ENCODE measurements at regions not wholly inside any gene's neighbourhood (a gene's known extent, or its start where the extent isn't known, plus 50 kb on each side); places are given as distances from the start of the nearest gene placed in this dataset.
"Not testable (repeated sequence)": the region's sequence is repeated elsewhere in the genome, so short reads cannot be mapped to it uniquely, and the experiment has no call there.

DNA sequence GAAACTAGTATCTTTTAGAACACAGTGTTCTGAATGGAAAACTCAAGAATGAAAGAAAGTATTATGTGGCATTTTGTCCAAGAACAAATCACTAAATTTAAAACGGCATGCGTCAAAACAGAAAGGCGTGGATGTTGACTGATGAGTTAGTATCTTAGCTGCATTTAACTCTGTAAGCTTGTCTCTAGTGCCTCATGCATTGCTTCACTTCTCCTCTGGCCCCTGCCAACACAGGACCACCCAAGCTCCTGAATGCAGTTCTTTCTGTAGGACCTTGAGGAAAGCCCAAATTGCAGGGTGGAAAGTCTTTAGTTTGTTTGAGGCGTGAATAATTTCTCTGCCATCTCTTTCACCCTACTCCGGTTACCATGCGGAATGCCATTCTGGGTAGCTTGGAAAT, 632.2 kb downstream of the COL12A1 start:
- DNase-seq = no peak

DNA sequence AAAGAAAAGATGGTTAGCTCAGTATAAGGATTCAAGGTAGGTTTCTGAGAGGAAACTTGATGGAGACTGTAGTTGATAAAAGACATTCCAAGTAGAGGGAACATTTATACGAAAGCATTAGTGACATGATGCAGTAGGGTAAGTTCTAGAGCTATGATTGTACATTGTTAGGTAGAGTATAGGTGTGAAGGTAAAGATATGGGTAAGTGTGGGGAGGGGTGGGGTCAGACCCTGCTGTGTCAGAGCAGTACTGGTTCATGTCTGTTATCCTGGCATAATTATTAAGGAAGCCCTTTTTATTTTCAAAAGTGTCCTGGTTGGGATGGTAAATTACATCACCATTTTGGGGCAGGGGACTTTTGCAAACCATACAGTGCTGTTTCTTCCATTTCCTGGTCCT, 635.8 kb downstream of the COL12A1 start:
- DNase-seq = no peak

DNA sequence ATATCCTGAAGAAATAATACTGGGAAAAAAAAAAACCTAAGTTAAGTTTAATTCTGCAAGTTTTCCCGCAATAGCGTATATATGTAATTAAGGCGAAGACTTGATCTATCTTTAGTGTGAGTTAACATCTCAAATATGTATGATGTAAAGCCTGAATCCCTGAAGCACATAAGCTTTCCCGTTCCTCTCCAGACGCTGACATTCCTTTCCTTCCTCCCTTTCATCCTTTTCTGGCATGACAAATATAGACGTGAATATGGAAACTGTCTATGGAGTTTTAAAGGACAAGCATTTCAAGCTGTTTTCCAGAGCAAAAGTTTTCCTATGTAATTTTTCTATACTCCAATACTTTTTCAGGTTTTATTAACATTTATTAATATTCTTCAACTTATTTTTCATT, 637.0 kb downstream of the COL12A1 start:
- DNase-seq = no peak

DNA sequence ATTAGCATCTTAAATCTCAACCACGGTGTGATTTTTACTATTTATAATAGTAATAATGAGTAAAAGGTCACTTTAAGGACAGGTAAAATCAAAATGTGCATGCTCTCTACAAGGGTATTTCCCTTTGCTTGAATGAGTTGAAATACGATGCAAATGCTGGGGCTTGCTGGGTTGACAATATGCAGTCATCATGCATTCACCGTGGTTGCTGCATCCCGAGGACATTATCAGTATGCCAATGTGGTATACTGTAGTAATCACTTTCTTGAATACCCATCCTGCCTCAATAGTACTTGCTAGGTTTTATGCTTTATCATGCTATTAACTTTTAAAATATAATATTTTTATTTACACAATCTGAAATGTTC, 637.9 kb downstream of the COL12A1 start:
- DNase-seq = not testable (repeated sequence)

DNA sequence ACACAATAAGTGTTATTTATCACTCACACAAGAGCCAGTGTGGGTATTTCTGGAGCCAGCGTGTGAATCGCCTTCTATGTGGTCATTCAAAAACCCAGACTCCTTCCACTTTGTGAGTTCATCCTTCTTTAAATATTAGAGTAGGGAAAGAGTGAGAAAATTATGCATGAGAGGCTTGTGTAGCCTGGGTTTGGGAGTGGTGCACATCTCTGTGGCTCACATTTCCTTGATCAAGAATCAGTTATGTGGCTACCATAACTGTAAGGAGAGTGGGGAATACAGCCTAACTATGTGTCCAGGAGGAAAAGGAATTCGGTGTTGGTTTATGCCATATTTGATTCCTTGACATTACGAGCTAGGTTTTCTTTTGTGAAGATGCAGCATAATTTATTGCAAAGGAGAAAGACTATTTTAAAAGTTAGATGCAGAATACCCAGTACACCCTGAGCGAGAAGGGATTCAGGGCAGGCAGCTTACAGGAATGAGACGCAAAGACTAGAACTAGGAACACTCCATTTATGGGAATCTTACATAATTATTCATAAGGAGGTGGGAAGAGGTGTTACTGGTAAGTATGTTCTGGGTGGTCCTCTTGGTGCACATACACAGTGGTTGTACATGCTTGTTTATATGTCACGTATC, 638.5 kb downstream of the COL12A1 start:
- no peak for DNase-seq

DNA sequence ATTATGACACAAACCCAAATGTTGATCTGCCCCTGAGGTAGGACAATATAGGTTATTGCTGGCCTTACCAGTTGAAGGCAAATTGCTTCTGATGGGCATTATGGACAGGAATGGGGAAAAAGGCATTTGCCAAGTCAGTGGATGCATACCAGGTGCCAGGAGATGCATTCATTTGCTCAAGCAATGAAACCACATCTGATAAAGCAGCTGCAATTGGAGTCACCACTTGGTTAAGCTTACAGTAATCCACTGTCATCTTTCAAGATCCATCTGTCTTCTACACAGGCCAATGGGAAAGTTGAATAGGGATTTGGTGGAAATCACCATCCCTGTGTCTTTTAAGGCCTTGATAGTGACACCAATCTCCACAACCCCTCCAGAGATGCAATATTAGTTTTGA, 648.6 kb downstream of the COL12A1 start:
- DNase-seq = no peak

DNA sequence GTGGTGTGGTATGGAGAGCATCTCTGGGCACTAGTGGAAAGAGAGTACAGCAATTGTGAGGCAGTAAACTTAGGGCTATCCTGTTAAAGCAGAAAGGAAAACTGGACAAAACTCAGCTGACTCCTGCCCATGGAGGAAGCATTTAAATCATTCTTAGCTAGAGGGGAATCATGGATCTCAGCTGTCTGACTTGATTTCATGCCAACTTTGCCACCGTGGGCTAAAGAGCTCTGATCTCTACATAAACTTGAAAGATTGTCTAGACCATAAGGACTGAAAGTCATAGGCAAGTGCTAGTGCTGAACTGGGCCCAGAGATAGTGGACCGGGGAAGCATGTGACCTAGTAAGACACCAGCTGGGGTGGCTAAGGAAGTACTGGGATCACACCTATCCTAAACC, 651.8 kb downstream of the COL12A1 start:
- no peak for DNase-seq

DNA sequence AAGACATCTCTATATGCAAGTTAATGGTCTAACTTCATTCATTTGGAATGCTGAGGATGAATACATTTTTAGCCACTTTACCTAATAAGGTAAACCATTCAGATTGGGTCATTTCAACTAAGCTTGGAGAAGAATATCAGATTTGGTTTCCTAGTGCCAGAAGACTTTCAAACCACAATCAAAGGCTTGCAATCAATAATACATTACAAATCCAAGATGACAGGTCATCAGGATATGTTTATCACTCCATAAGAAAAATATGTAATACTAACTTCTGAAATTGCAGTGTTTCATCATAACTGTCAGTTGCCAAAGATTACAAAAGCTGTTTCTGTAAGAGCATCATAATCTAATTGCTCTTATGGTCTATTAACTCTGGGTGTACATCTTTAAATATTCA, 654.0 kb downstream of the COL12A1 start:
- no peak for DNase-seq

DNA sequence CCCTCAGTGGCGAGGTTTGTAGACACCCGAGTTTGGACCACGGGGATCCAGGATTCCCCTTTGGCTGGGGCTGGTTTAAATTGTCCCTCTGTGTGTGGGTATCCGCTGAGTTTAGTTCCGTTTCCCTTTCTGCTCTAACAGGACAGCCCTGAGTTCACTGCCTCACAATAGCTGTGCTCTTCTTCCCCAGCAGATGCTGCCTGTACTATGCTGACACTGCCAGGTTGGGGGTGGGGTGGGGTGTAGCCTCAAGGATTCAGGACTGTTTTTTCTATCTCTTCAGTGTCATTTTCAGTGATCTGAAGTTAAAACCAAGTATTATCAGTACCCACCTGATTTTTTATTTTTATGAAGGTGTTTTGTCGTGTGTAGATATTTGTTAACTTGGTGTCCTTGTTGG, 655.0 kb downstream of the COL12A1 start:
- no peak for DNase-seq

DNA sequence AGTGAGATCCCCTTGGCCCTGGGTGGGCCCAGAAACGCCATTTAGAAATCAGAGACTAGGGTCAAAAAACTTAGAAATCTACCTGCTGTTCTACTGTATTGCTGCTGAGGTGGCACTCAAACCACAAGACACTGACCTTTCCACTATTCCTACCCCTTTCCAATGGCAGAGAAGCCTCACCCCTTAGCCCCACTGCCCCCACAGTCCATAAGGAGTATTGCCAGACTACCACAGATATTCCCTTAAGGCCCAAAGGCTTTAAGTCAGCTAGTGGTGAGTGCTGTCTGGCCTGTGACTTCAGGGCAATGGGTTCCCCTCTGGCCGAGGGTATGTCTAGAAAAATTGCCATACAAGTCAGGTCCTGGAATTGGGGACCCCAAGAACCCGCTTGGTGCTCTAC, 656.1 kb downstream of the COL12A1 start:
- DNase-seq = no peak

DNA sequence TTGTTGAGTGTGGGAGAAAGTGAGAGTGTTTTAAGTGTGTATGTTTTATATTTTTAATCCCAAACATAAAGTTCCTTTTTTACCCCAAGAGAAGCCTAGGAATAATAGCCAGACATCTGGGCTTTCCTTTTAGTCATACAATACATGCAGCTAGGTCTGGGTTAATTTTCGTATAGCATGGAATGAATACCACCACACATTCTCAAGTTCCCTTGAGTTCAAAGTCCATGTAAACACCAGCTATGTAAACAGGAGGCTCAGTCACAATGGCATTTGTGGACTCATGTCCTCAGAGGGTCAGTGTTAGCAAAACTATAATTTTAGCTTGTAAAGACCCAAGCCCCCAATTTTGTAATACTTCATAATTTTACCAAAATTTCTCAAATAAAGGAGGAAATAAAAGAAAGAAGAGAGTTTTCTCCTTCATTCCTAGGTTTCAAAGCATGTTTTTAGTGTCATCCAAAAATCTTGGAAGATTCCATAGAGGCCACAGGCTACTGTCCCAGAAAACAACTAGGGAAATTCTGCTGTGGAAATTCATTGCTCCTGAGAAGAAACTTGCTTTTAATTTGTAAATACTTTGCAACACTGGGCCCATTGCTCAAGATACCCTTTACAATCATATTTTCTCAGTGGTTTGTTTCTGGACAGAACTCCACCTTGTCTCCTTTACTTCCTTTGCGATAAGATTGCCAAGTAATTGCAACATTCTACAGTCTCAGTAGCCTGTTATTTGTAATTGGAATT, 671.2 kb downstream of the COL12A1 start:
- DNase-seq = no peak

DNA sequence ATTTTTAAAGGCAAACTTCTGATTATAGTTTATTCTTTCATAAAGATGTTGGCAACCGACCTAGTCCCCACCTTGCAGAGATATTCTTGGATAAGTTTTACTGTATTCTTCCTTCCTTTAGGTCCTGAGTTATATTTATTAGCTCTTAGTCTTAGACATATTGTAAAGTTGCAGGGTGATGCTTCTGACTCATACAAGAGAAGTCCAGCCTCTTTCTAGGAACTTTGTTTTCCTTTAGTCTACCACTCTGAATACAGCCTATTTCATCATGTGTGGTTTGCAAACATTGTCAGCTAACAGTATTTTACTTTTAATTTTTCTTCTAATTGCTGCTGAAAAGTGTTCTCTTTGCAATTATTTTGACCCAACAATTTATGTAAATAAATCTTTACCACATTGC, 686.7 kb downstream of the COL12A1 start:
- DNase-seq = no peak

DNA sequence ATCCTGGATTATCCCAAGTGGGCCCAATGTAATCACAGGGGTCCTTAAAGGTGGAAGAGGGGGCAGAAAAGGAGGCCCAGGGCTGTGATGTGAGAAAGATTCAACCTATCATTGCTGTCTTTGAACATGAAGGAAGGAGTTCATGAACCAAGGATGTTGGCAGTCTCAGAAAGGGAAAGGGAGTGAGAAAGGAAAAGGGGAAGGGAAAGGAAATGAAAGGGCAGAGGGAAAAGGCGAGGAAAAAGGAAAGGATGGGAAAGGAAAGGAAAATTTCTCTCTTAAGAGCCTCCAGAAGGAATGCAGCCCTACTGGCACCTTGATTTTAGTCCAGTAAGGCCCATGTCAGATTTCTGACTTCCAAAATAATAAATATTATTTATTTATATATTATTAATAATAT, 687.8 kb downstream of the COL12A1 start:
- DNase-seq = no peak

DNA sequence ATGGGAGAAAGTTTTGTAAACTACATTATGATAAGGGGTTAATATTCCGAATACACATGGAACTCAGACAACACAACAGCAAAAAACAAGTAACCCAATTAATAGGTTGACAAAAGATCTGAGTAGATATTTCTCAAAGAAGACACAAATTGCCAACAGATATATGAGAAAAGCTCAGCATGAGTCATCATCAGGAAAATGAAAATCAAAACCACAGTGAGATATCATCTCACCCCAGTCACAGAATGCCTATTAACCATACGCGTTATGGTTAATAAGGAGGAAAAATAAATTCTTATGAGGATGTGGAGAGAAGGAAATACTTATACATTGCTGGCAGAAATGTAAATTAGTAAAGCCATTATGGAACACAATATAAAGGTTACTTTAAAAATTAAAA, 695.0 kb downstream of the COL12A1 start:
- DNase-seq = no peak

DNA sequence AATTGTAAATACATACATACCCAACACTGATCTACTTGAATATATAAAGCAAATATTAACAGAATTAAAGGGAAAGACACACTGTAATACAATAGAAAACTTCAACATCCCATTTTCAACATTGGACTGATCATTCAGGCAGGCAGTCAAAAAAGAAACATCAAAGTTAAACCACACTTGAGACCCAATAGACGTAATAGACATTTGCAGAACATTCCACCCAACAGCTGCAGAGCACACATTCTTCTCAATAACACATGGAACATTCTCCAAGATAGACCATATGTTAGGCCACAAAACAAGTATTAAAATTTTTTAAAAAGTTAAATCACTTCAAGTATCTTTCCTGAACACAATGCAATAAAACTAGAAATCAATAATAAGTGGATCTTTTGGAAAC, 698.2 kb downstream of the COL12A1 start:
- DNase-seq = no peak

DNA sequence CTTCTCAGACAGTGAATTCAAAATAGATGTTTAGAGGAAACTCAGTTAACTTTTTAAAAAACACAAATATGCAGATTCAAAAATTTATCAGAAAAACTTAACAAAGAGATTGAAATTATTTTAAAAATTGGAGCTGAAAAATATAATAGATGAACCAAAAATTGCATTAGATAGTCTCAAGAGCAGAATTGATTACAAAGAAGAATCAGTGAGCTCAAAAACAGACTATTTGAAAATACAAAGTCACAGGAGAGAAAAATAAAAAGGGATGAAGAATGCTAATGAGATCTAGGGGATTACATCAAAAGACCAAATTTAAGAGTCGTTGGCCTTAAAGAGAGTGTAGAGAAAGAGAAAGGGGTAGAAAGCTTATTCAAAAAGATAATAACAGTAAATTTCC, 700.5 kb downstream of the COL12A1 start:
- DNase-seq = no peak

DNA sequence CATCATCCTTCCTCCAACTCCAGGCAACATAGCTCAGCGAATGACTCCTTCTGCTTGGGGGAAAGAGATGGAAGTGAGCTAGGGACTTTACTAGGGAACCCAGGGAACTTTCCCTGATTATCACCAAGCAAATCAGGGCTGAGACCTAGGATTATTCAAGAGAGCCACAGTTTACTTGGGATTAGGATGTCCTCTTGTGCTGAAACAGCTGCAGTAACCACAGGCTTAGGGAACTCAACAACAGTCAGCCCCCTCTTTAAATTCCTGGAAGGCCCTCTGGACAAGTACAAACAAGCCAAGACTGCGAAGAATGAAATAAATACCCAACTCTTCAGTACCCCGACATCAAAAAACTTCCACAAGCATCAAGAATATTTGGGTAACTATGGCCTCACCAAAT, 700.9 kb downstream of the COL12A1 start:
- no peak for DNase-seq

DNA sequence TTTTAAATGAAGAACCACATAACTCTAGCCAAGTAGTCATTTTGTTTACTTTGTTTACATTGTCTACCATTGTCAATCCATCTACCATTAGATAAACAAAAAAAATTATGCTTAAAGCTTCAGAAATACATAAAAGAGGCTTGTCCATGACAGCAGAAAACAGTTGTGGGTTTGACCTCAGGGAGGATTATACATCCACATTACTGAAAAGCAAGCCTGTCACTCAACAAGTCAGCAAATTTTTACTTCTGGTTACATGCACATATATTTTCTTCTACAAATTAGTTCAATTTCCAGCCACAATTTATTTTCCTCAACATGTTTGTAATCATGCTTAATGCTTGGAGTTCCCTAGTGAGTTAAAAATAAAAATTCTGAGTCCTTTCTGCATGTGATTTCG, 713.3 kb downstream of the COL12A1 start:
- no peak for DNase-seq

DNA sequence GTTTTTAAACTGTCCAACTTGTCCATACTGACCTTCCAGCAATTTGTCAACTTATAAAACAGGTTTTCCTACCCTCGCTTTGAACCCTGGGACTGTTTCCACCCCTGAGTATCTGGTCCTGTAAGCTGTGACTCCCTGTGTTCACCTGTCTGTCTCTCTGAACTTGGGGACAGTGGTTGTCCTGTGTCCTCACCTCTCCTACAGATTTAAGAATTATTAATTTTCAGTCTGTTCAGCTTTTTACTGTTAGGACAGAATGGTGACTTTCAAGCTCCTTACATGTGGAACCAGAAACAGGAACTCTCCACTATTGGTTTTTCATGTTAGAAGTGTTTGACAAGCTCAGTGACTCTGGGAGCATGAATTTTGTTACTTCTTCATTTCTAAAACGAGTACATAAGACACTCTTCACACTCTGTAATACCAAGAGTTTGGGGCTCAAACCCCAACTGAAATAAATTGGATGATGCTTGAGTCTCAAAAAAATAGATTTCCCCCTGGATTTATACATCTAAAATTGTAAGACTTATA, 713.9 kb downstream of the COL12A1 start:
- no peak for DNase-seq

DNA sequence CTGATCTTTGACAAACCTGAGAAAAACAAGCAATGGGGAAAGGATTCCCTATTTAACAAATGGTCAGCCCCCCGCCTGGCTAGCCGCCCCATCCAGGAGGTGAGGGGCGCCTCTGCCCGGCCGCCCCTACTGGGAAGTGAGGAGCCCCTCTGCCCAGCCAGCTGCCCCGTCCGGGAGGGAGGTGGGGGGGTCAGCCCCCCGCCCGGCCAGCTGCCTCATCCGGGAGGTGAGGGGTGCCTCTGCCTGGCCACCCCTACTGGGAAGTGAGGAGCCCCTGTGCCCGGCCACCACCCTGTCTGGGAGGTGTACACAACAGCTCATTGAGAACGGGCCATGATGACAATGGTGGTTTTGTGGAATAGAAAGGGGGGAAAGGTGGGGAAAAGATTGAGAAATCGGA, 717.1 kb downstream of the COL12A1 start:
- not testable (repeated sequence) for DNase-seq

DNA sequence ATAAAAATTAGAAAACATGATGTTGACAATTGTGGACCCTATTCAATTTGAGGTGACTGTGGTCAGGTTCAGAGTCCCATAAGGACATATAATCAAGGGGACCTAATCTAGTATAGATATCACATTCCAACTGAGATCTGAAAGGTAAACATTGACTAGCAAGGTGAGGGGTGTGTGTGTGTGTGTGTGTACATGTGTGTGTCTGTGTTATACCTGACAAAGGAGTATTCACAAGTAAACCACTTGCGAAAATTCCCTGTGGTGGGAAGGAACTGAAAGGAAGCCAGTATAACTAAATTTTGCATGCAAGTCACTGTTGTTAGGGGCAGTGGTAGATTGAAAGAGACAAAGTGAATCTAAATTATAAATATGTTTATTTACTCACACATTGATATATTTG, 723.7 kb downstream of the COL12A1 start:
- no peak for DNase-seq

DNA sequence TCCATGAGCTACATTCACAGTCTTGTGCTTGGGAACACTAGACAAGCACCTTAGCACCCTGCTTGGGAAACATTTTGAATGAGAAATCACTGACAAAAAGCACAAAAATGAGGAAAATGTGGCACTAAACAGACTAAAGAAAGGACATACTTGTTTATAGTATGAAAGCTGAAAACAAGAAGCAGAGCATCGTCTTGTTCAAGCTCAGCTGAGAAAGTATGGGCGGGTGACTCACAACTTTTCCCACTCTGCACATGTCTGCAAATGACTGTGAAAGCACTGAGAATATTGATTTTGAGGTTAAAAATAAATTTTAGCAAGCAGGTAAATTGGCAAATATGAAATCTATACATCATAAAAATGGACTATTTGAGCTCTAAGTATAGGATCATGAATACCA, 725.3 kb downstream of the COL12A1 start:
- DNase-seq = no peak

DNA sequence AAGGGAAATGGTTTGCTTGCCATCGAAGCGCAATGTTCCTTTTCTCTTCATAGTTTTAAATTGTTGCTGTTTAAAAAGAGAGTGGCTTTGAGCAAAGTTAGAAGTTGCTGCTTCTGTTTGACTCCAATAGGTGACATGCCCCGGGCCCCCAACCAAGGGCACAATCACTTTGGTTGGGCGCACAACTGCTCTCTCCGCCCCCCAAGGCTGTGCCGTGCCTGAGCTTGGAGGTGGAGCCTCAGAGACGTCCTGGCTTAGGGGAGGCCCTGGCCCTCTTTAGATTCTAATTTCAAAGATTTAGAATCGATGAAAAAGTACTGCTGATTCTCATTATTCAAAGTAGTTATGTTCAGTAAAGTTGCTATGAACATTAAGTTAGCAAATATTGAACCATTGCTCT, 725.9 kb downstream of the COL12A1 start:
- no peak for DNase-seq

DNA sequence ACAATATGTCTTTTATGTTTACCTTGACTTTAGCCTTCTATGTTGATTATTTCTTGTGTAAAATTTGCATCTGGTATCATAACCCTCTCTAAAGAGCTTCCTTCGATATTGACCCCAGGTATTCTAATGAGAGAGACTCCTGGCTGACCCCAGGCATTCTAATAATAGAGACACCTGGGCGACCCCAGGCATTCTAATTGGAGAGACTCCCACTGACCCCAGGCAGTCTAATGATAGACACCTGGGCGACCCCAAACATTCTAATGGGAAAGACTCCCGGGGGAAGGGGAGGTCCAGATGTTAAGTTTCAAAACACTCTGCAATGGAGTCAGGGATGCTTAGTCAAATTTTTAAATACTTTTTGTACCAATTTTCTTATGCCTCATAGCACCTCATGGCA, 726.4 kb downstream of the COL12A1 start:
- DNase-seq = no peak

DNA sequence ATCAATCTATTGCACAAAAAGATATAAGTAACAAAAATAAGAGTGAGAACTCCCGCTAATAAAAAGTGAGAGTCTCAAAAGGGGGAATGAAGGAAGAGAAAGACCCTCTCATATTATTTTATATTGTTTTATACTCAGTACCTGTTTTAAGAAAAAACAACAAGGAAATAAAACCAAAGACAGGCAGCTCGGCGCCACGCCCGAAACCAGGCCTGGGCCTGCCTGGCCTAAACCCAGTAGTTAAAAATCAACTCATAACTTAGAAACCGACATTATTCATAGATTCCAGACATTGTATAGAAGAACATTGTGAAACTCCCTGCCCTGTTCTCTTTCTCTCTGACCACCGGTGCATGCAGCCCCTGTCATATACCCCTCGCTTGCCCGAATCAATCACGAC, 731.8 kb downstream of the COL12A1 start:
- not testable (repeated sequence) for DNase-seq

Data from T-helper 1 cell (primary cell).